ENCODE measurements at regions not wholly inside any gene's neighbourhood (a gene's known extent, or its start where the extent isn't known, plus 50 kb on each side); places are given as distances from the start of the nearest gene placed in this dataset.
"Not testable (repeated sequence)": the region's sequence is repeated elsewhere in the genome, so short reads cannot be mapped to it uniquely, and the experiment has no call there.

GRCh38 chr15:21267226-21267625 lies 173.1 kb downstream of the POTEB3 start:
- no peak overlapping the region for H3K4me2 ChIP-seq (ENCODE audit: low read length)
- DNase-seq (ENCODE audit: low spot score) = no peak
- H3K9me2 ChIP-seq (ENCODE audit: insufficient read depth, low read length) = no peaks in the 10 kb centered on the region; the same call in 1 of the 2 replicates
- no peak overlapping the region for H3K4me3 ChIP-seq (ENCODE audit: low read depth, low read length, poor library complexity, severe bottlenecking)
- no peaks in the 10 kb centered on the region for H3K9me3 ChIP-seq (ENCODE audit: low read length)
- intact Hi-C loops (cut with micrococcal nuclease; ENCODE audit: unreplicated experiment) = no loop called here
- H3K4me1 ChIP-seq (ENCODE audit: insufficient read depth, low read length, poor library complexity, severe bottlenecking) = no peaks in the 10 kb centered on the region
- no peaks in the 10 kb centered on the region for H3K36me3 ChIP-seq (ENCODE audit: insufficient read depth, low read length)
- no peaks in the 10 kb centered on the region for H4K20me1 ChIP-seq (ENCODE audit: insufficient read depth, low read length)
- BruUV-seq (replicated peaks) = no TSS peak
- POLR2A ChIA-PET = interaction anchor here (1.2 kb wide), 1 partner anchor 17 kb away, joined by 3 read pairs; no protein-coding TSS in a partner anchor
- no peak overlapping the region for H2AFZ ChIP-seq (ENCODE audit: low read length)
- TF ChIP-seq, protein P1, sequence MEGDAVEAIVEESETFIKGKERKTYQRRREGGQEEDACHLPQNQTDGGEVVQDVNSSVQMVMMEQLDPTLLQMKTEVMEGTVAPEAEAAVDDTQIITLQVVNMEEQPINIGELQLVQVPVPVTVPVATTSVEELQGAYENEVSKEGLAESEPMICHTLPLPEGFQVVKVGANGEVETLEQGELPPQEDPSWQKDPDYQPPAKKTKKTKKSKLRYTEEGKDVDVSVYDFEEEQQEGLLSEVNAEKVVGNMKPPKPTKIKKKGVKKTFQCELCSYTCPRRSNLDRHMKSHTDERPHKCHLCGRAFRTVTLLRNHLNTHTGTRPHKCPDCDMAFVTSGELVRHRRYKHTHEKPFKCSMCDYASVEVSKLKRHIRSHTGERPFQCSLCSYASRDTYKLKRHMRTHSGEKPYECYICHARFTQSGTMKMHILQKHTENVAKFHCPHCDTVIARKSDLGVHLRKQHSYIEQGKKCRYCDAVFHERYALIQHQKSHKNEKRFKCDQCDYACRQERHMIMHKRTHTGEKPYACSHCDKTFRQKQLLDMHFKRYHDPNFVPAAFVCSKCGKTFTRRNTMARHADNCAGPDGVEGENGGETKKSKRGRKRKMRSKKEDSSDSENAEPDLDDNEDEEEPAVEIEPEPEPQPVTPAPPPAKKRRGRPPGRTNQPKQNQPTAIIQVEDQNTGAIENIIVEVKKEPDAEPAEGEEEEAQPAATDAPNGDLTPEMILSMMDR (conservative IDR thresholded peaks at IDR 0.05; ENCODE audit: low read length) = no peak
- no peak for TF ChIP-seq EZH2phosphoT487 (IDR thresholded peaks at IDR 0.05; ENCODE audit: borderline replicate concordance, low read depth, low read length)
- H3K27ac ChIP-seq (ENCODE audit: low read depth, low read length, poor library complexity, severe bottlenecking) = no peak overlapping the region
- CTCF ChIA-PET (ENCODE audit: unreplicated experiment) = no interaction called here
- no peaks in the 10 kb centered on the region for H3K79me2 ChIP-seq (ENCODE audit: insufficient read depth, low read depth, low read length)

GRCh38 chr15:21265628-21266027 lies 174.7 kb downstream of the POTEB3 start:
- H3K9me2 ChIP-seq (ENCODE audit: insufficient read depth, low read length); H3K79me2 ChIP-seq (ENCODE audit: insufficient read depth, low read depth, low read length); H4K20me1 ChIP-seq (ENCODE audit: insufficient read depth, low read length); intact Hi-C loops (cut with micrococcal nuclease; ENCODE audit: unreplicated experiment); DNase-seq (ENCODE audit: low spot score); H3K4me3 ChIP-seq (ENCODE audit: low read depth, low read length, poor library complexity, severe bottlenecking); H2AFZ ChIP-seq (ENCODE audit: low read length); H3K9me3 ChIP-seq (ENCODE audit: low read length); BruUV-seq (replicated peaks); POLR2A ChIA-PET; CTCF ChIA-PET (ENCODE audit: unreplicated experiment); H3K4me1 ChIP-seq (ENCODE audit: insufficient read depth, low read length, poor library complexity, severe bottlenecking); H3K36me3 ChIP-seq (ENCODE audit: insufficient read depth, low read length); H3K4me2 ChIP-seq (ENCODE audit: low read length); H3K27ac ChIP-seq (ENCODE audit: low read depth, low read length, poor library complexity, severe bottlenecking): not testable (repeated sequence)

GRCh38 chr15:21262851-21263425 lies 177.4 kb downstream of the POTEB3 start:
- DNase-seq (ENCODE audit: low spot score) = no peak
- Histone ChIP-seq H3K4me2 (ENCODE audit: low read length) (no peak overlapping the region), H3K4me1 (ENCODE audit: insufficient read depth, low read length, poor library complexity, severe bottlenecking) (no peaks in the 10 kb centered on the region), H2AFZ (ENCODE audit: low read length) (no peak overlapping the region), H3K9me3 (ENCODE audit: low read length) (no peaks in the 10 kb centered on the region), H3K79me2 (ENCODE audit: insufficient read depth, low read depth, low read length) (no peaks in the 10 kb centered on the region), H3K4me3 (ENCODE audit: low read depth, low read length, poor library complexity, severe bottlenecking) (no peak overlapping the region), H3K27ac (ENCODE audit: low read depth, low read length, poor library complexity, severe bottlenecking) (no peak overlapping the region), H3K36me3 (ENCODE audit: insufficient read depth, low read length) (no peaks in the 10 kb centered on the region), H3K9me2 (ENCODE audit: insufficient read depth, low read length) (no peaks in the 10 kb centered on the region; the same call in 1 of the 2 replicates), H4K20me1 (ENCODE audit: insufficient read depth, low read length) (no peaks in the 10 kb centered on the region)
- ChIA-PET POLR2A (no interaction called here), CTCF (ENCODE audit: unreplicated experiment) (no interaction called here)
- intact Hi-C loops (cut with micrococcal nuclease; ENCODE audit: unreplicated experiment) = no loop called here
- no peak for TF ChIP-seq EZH2phosphoT487 (IDR thresholded peaks at IDR 0.05; ENCODE audit: borderline replicate concordance, low read depth, low read length)
- TF ChIP-seq, protein P1 (conservative IDR thresholded peaks at IDR 0.05; ENCODE audit: low read length) = no peak
- no TSS peak for BruUV-seq (replicated peaks)
